Neural progenitor cell (in vitro differentiated cells): ENCODE measurements at regions not wholly inside any gene's neighbourhood (a gene's known extent, or its start where the extent isn't known, plus 50 kb on each side); places are given as distances from the start of the nearest gene placed in this dataset.

Source experiments
- EZH2 ChIP-seq: fragments of 200-600 bp; sonication (generic); IDR thresholded peaks from 2 replicates; pipeline ENCODE4 v1.6.1; 2017; ENCODE audit warnings: antibody characterized with exemption, mild to moderate bottlenecking, moderate library complexity
- EZH2phosphoT487 ChIP-seq: fragments of 200-600 bp; sonication (generic); IDR thresholded peaks from 2 replicates; pipeline ENCODE4 v1.6.1; 2017; ENCODE audit warnings: antibody characterized with exemption
- TF ChIP-seq, protein P1 (sequence below): fragments of 200-600 bp; sonication (generic); IDR thresholded peaks from 2 replicates; pipeline ENCODE4 v1.5.1; 2017; ENCODE audit warnings: antibody characterized with exemption, mild to moderate bottlenecking

DNA sequence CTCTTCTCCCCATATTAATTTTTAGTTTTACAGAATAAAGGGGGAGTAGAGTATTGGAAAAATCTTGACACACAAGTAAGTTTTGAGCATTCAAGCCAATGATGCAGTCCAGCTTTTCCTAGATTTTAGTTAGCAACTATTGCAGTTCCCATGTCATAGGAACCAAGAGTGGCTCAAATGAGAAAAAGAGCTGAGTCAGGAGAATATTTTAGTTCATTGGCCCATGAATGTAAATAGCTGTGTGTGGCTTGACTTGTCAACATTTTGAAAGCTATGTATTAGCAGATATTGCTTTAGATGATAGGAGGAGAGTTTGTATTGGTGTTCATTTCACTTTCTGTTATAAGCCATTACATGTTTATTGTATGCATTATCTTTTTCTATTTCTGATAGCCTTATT is 853.7 kb downstream of the PLOD2 start:
- TF ChIP-seq, protein P1, sequence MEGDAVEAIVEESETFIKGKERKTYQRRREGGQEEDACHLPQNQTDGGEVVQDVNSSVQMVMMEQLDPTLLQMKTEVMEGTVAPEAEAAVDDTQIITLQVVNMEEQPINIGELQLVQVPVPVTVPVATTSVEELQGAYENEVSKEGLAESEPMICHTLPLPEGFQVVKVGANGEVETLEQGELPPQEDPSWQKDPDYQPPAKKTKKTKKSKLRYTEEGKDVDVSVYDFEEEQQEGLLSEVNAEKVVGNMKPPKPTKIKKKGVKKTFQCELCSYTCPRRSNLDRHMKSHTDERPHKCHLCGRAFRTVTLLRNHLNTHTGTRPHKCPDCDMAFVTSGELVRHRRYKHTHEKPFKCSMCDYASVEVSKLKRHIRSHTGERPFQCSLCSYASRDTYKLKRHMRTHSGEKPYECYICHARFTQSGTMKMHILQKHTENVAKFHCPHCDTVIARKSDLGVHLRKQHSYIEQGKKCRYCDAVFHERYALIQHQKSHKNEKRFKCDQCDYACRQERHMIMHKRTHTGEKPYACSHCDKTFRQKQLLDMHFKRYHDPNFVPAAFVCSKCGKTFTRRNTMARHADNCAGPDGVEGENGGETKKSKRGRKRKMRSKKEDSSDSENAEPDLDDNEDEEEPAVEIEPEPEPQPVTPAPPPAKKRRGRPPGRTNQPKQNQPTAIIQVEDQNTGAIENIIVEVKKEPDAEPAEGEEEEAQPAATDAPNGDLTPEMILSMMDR: no peak
- TF ChIP-seq EZH2: no peak
- TF ChIP-seq EZH2phosphoT487: no peak
